Astrocyte (in vitro differentiated cells and primary cell): ENCODE measurements at regions not wholly inside any gene's neighbourhood (a gene's known extent, or its start where the extent isn't known, plus 50 kb on each side); places are given as distances from the start of the nearest gene placed in this dataset.

ENCODE experiments used
- DNase-seq: peaks from one replicate; pipeline ENCODE4 v3.0.0-alpha.2; 2010; ENCODE audit warnings: low read depth
- FAIRE-seq: peaks from 2 replicates; lab custom pipeline; 2011; peaks lifted over from hg19 to GRCh38; lab: Jason Lieb, UNC
- H2AFZ ChIP-seq: 2 replicates; pipeline ENCODE4 v1.6.0; 2012; ENCODE audit warnings: low read depth, low read length, inconsistent platforms
- H3K27ac ChIP-seq: 2 replicates; pipeline ENCODE4 v1.5.1; 2011; ENCODE audit warnings: low read depth, low read length, inconsistent platforms
- H3K27me3 ChIP-seq: 2 replicates; pipeline ENCODE4 v1.6.0; 2011; ENCODE audit warnings: low read length, inconsistent platforms; ENCODE audit not compliant: insufficient read depth
- H3K36me3 ChIP-seq: 2 replicates; pipeline ENCODE4 v1.5.1; 2011; ENCODE audit warnings: low read length, inconsistent platforms; ENCODE audit not compliant: insufficient read depth
- H3K4me1 ChIP-seq: 2 replicates; pipeline ENCODE4 v1.5.1; 2011; ENCODE audit warnings: low read length, inconsistent platforms; ENCODE audit not compliant: insufficient read depth
- H3K4me2 ChIP-seq: 2 replicates; pipeline ENCODE4 v1.6.0; 2012; ENCODE audit warnings: low read length, inconsistent platforms
- H3K4me3 ChIP-seq: 2 replicates; pipeline ENCODE4 v1.5.1; 2011; ENCODE audit warnings: low read depth, mild to moderate bottlenecking, low read length, inconsistent platforms; ENCODE audit not compliant: insufficient read depth
- H3K79me2 ChIP-seq: 2 replicates; pipeline ENCODE4 v1.6.0; 2012; ENCODE audit warnings: mild to moderate bottlenecking, low read length, inconsistent platforms; ENCODE audit not compliant: insufficient read depth
- H3K9ac ChIP-seq: 2 replicates; pipeline ENCODE4 v1.6.0; 2012; ENCODE audit warnings: mild to moderate bottlenecking, low read length, inconsistent platforms
- H3K9me3 ChIP-seq: 2 replicates; pipeline ENCODE4 v1.5.1; 2012; ENCODE audit warnings: low read depth, mild to moderate bottlenecking, low read length, inconsistent platforms; ENCODE audit not compliant: insufficient read depth
- H4K20me1 ChIP-seq: 2 replicates; pipeline ENCODE4 v1.6.0; 2012; ENCODE audit warnings: low read length, inconsistent platforms; ENCODE audit not compliant: insufficient read depth
- H3K27ac Mint-ChIP-seq: one replicate; pipeline ENCODE4 v1.8.0; 2021; ENCODE audit warnings: mild to moderate bottlenecking, mixed read lengths; ENCODE audit not compliant: unreplicated experiment
- H3K27me3 Mint-ChIP-seq: one replicate; pipeline ENCODE4 v1.8.0; 2021; ENCODE audit warnings: low read depth, mixed read lengths; ENCODE audit not compliant: unreplicated experiment
- H3K36me3 Mint-ChIP-seq: one replicate; pipeline ENCODE4 v1.8.0; 2021; ENCODE audit warnings: low read depth, mixed read lengths; ENCODE audit not compliant: unreplicated experiment
- H3K4me1 Mint-ChIP-seq: one replicate; pipeline ENCODE4 v1.8.0; 2021; ENCODE audit warnings: low read depth, mixed read lengths; ENCODE audit not compliant: unreplicated experiment
- H3K4me3 Mint-ChIP-seq: one replicate; pipeline ENCODE4 v1.8.0; 2021; ENCODE audit warnings: mild to moderate bottlenecking, moderate library complexity, mixed read lengths; ENCODE audit not compliant: unreplicated experiment
- H3K9me3 Mint-ChIP-seq: one replicate; pipeline ENCODE4 v1.8.0; 2021; ENCODE audit warnings: mild to moderate bottlenecking, mixed read lengths; ENCODE audit not compliant: unreplicated experiment
- CTCF ChIP-seq: IDR thresholded peaks from 2 replicates; pipeline ENCODE4 v1.5.1; 2011; ENCODE audit warnings: low read depth, mild to moderate bottlenecking, inconsistent platforms, low read length, moderate library complexity; ENCODE audit not compliant: insufficient read depth
- EZH2 ChIP-seq: IDR thresholded peaks from 2 replicates; pipeline ENCODE4 v1.6.1; 2012; ENCODE audit warnings: mild to moderate bottlenecking, low read length, inconsistent platforms; ENCODE audit not compliant: insufficient read depth

- no peak for FAIRE-seq
- H2AFZ ChIP-seq, result no peak overlapping the region
- no peaks in the 10 kb centered on the region for H3K79me2 ChIP-seq
- Mint-ChIP-seq H3K36me3 (no peaks in the 10 kb centered on the region), H3K27ac (no peak overlapping the region), H3K4me1 (no peaks in the 10 kb centered on the region), H3K27me3 (no peaks in the 10 kb centered on the region), H3K9me3 (peaks cover under 1% of the 10 kb centered on the region), H3K4me3 (no peak overlapping the region)
- DNase-seq, result no peak
- no peak for TF ChIP-seq EZH2
- TF ChIP-seq CTCF, result no peak
- H3K36me3 ChIP-seq, result no peaks in the 10 kb centered on the region
- H3K9me3 ChIP-seq, result peaks cover 4% of the 10 kb centered on the region
- no peak overlapping the region for H3K4me3 ChIP-seq
- H4K20me1 ChIP-seq, result no peaks in the 10 kb centered on the region
- H3K27me3 ChIP-seq, result no peaks in the 10 kb centered on the region
- H3K4me1 ChIP-seq, result no peaks in the 10 kb centered on the region
- no peak overlapping the region for H3K9ac ChIP-seq
- no peak overlapping the region for H3K27ac ChIP-seq
- no peak overlapping the region for H3K4me2 ChIP-seq
These were observed 575.2 kb upstream of the FRG1 start for GRCh38 chr4:189365451-189365850.

GRCh38 chr4:189367832-189368231 lies 572.8 kb upstream of the FRG1 start:
- Histone ChIP-seq H3K4me1 (no peaks in the 10 kb centered on the region), H3K27ac (no peak overlapping the region), H3K4me2 (no peak overlapping the region), H4K20me1 (no peaks in the 10 kb centered on the region), H3K36me3 (no peaks in the 10 kb centered on the region), H3K27me3 (no peaks in the 10 kb centered on the region), H3K9me3 (peaks cover 9% of the 10 kb centered on the region), H3K79me2 (no peaks in the 10 kb centered on the region), H2AFZ (no peak overlapping the region), H3K4me3 (no peak overlapping the region), H3K9ac (no peak overlapping the region)
- TF ChIP-seq CTCF (no peak), EZH2 (no peak)
- DNase-seq (no peak), FAIRE-seq (no peak)
- Mint-ChIP-seq H3K27me3 (no peaks in the 10 kb centered on the region), H3K9me3 (peaks cover 2% of the 10 kb centered on the region), H3K4me3 (no peak overlapping the region), H3K4me1 (no peaks in the 10 kb centered on the region), H3K36me3 (no peaks in the 10 kb centered on the region), H3K27ac (no peak overlapping the region)

GRCh38 chr4:189374176-189374575 lies 566.5 kb upstream of the FRG1 start:
- Mint-ChIP-seq H3K27ac (no peak overlapping the region), H3K4me3 (no peak overlapping the region), H3K4me1 (no peaks in the 10 kb centered on the region), H3K9me3 (peaks cover 4% of the 10 kb centered on the region), H3K27me3 (no peaks in the 10 kb centered on the region), H3K36me3 (no peaks in the 10 kb centered on the region)
- H3K27me3 ChIP-seq, result no peaks in the 10 kb centered on the region
- no peak overlapping the region for H3K4me3 ChIP-seq
- H3K36me3 ChIP-seq, result no peaks in the 10 kb centered on the region
- H3K4me2 ChIP-seq, result no peak overlapping the region
- no peak overlapping the region for H3K9ac ChIP-seq
- peaks cover 12% of the 10 kb centered on the region for H3K9me3 ChIP-seq
- no peaks in the 10 kb centered on the region for H3K79me2 ChIP-seq
- no peak for FAIRE-seq
- no peaks in the 10 kb centered on the region for H4K20me1 ChIP-seq
- TF ChIP-seq CTCF (no peak), EZH2 (no peak)
- H3K4me1 ChIP-seq, result no peaks in the 10 kb centered on the region
- H3K27ac ChIP-seq, result no peak overlapping the region
- no peak overlapping the region for H2AFZ ChIP-seq
- no peak for DNase-seq
